CD14-positive monocyte (primary cell): ENCODE measurements at regions not wholly inside any gene's neighbourhood (a gene's known extent, or its start where the extent isn't known, plus 50 kb on each side); places are given as distances from the start of the nearest gene placed in this dataset.

Experiments used
- DNase-seq, 3 donors: peaks; one replicate each; pipeline ENCODE4 v3.0.0-alpha.2; 2011 to 2022
- H2AFZ ChIP-seq: 2 replicates; pipeline ENCODE4 v1.6.0; 2012; ENCODE audit warnings: mild to moderate bottlenecking, low read depth, low read length, inconsistent platforms; ENCODE audit not compliant: insufficient read depth, poor library complexity, severe bottlenecking
- H3K27ac ChIP-seq, 2 donors: 1 replicate in 1 of 2; 2 replicates in 1 of 2; pipeline ENCODE4 v1.5.1; 2012 to 2013; ENCODE audit warnings: low read length in 2 of 2, control low read depth in 1 of 2, inconsistent platforms in 1 of 2, low read depth in 1 of 2, mild to moderate bottlenecking in 1 of 2
- H3K27me3 ChIP-seq, 2 donors: one replicate each; pipeline versions ENCODE4 v1.6.0 to v1.6.1; 2011 to 2013; ENCODE audit warnings: low read length in 2 of 2; ENCODE audit not compliant: control insufficient read depth in 2 of 2, insufficient read depth in 2 of 2
- H3K36me3 ChIP-seq, 2 donors: replicated peaks in 1 of 2; 1 replicate in 1 of 2; 2 replicates in 1 of 2; pipeline versions ENCODE4 v1.5.1 to v1.6.1; 2012 to 2013; ENCODE audit warnings: low read length in 2 of 2, control low read depth in 1 of 2, inconsistent platforms in 1 of 2, mild to moderate bottlenecking in 1 of 2; ENCODE audit not compliant: insufficient read depth in 2 of 2, control insufficient read depth in 1 of 2
- H3K4me1 ChIP-seq, 2 donors: 1 replicate in 1 of 2; 2 replicates in 1 of 2; pipeline versions ENCODE4 v1.5.1 to v1.6.1; 2012 to 2013; ENCODE audit warnings: low read length in 2 of 2, control low read depth in 1 of 2, inconsistent platforms in 1 of 2, mild to moderate bottlenecking in 1 of 2, moderate library complexity in 1 of 2; ENCODE audit not compliant: insufficient read depth in 2 of 2, control insufficient read depth in 1 of 2
- H3K4me2 ChIP-seq: replicated peaks from 2 replicates; pipeline ENCODE3; 2012; ENCODE audit warnings: low read length, moderate library complexity, mild to moderate bottlenecking; ENCODE audit not compliant: poor library complexity, severe bottlenecking; ENCODE audit errors: extremely low read depth
- H3K4me3 ChIP-seq, 3 experiments: fragments of 200-600 bp in 1 of 3; sonication (generic) in 1 of 3; replicated peaks in 1 of 3; 1 replicate in 2 of 3; 2 replicates in 1 of 3; pipeline ENCODE4 v1.5.1; 2011 to 2013; ENCODE audit warnings: low read length in 3 of 3, mild to moderate bottlenecking in 3 of 3, control low read depth in 2 of 3, low read depth in 2 of 3, inconsistent platforms in 1 of 3, moderate library complexity in 1 of 3
- H3K79me2 ChIP-seq: 2 replicates; pipeline ENCODE4 v1.6.0; 2012; ENCODE audit warnings: mild to moderate bottlenecking, control low read depth, inconsistent platforms, low read length, moderate library complexity; ENCODE audit not compliant: insufficient read depth
- H3K9ac ChIP-seq: 2 replicates; pipeline ENCODE4 v1.6.0; 2017; ENCODE audit warnings: low read length, mild to moderate bottlenecking; ENCODE audit not compliant: insufficient read depth, poor library complexity, severe bottlenecking
- H3K9me3 ChIP-seq, 2 donors: replicated peaks in 1 of 2; 1 replicate in 1 of 2; 2 replicates in 1 of 2; pipeline versions ENCODE4 v1.5.1 to v1.6.1; 2012 to 2013; ENCODE audit warnings: low read length in 2 of 2, control low read depth in 1 of 2; ENCODE audit not compliant: control insufficient read depth in 1 of 2, insufficient read depth in 1 of 2
- H4K20me1 ChIP-seq: 2 replicates; pipeline ENCODE4 v1.6.0; 2012; ENCODE audit warnings: mild to moderate bottlenecking, low read length, control low read depth, moderate library complexity; ENCODE audit not compliant: insufficient read depth
- H3K27ac Mint-ChIP-seq, 7 donors: one replicate each; pipeline ENCODE4 v1.8.0; 2020; ENCODE audit warnings: mild to moderate bottlenecking in 7 of 7, mixed read lengths in 7 of 7, moderate library complexity in 6 of 7, inconsistent platforms in 2 of 7
- H3K27me3 Mint-ChIP-seq, 3 donors: one replicate each; pipeline ENCODE4 v1.8.0; 2021 to 2022; ENCODE audit warnings: low read depth in 3 of 3, mild to moderate bottlenecking in 3 of 3, mixed read lengths in 3 of 3, moderate library complexity in 3 of 3, inconsistent platforms in 1 of 3
- H3K36me3 Mint-ChIP-seq, 2 donors: one replicate each; pipeline ENCODE4 v1.8.0; 2020; ENCODE audit warnings: mixed read lengths in 2 of 2, inconsistent platforms in 1 of 2, mild to moderate bottlenecking in 1 of 2
- H3K4me1 Mint-ChIP-seq: one replicate; pipeline ENCODE4 v1.8.0; 2020; ENCODE audit warnings: mild to moderate bottlenecking, mixed read lengths
- H3K4me3 Mint-ChIP-seq, 2 donors: one replicate each; pipeline ENCODE4 v1.8.0; 2020; ENCODE audit warnings: mild to moderate bottlenecking in 2 of 2, mixed read lengths in 2 of 2, moderate library complexity in 1 of 2
- H3K9me3 Mint-ChIP-seq, 7 donors: one replicate each; pipeline ENCODE4 v1.8.0; 2020 to 2022; ENCODE audit warnings: mixed read lengths in 7 of 7, mild to moderate bottlenecking in 6 of 7, moderate library complexity in 6 of 7, inconsistent platforms in 2 of 7
- CTCF ChIP-seq: fragments of 200-600 bp; IDR thresholded peaks from one replicate; pipeline ENCODE4 v1.8.0; 2022; ENCODE audit warnings: antibody characterized with exemption, mild to moderate bottlenecking
- WGBS: methylation state at CpG from one replicate; pipeline ENCODE4 v1.1.5; 2013; ENCODE audit warnings: missing lambda C conversion rate; ENCODE audit not compliant: insufficient coverage; 5-methylcytosine and 5-hydroxymethylcytosine counted together
- intact Hi-C, 2 donors: fragments of 100-400 bp; cut with micrococcal nuclease; formaldehyde crosslinking; loops; one replicate each; pipeline versions ENCODE4 v1.15.0 to v1.15.1; 2023

GRCh38 chr5:93010616-93011015 is 570.4 kb downstream of the NR2F1-AS1 start:
- DNase-seq, result no peak
- no peak for TF ChIP-seq CTCF
- Histone ChIP-seq H3K27ac (no peak overlapping the region), H3K4me3 (no peak overlapping the region), H3K79me2 (no peaks in the 10 kb centered on the region), H3K27me3 (no peaks in the 10 kb centered on the region), H3K36me3 (no peaks in the 10 kb centered on the region), H3K9ac (no peak overlapping the region), H4K20me1 (no peaks in the 10 kb centered on the region), H3K4me1 (no peaks in the 10 kb centered on the region), H2AFZ (no peak overlapping the region), H3K4me2 (no peak overlapping the region), H3K9me3 (peaks cover 0 to 3% of the 10 kb centered on the region in 2 donors)
- Mint-ChIP-seq H3K27ac (no peak overlapping the region), H3K4me1 (no peaks in the 10 kb centered on the region), H3K36me3 (no peaks in the 10 kb centered on the region), H3K9me3 (peaks cover 0 to 4% (median 2%) of the 10 kb centered on the region in 7 donors), H3K4me3 (no peak overlapping the region), H3K27me3 (no peaks in the 10 kb centered on the region)
- 80% methylated on average over 1 of the region's 1 CpG for WGBS
- intact Hi-C loops, result no loop called here

GRCh38 chr5:93010037-93010436 is 571.0 kb downstream of the NR2F1-AS1 start:
- Mint-ChIP-seq H3K9me3 (peaks cover 0 to 4% (median 0%) of the 10 kb centered on the region in 7 donors), H3K4me1 (no peaks in the 10 kb centered on the region), H3K4me3 (no peak overlapping the region), H3K27ac (no peak overlapping the region), H3K36me3 (no peaks in the 10 kb centered on the region), H3K27me3 (no peaks in the 10 kb centered on the region)
- WGBS, result no CpG with 5 or more reads among the region's 2 CpGs
- Histone ChIP-seq H2AFZ (no peak overlapping the region), H3K4me3 (no peak overlapping the region), H3K9ac (no peak overlapping the region), H3K79me2 (no peaks in the 10 kb centered on the region), H3K27ac (no peak overlapping the region), H3K27me3 (no peaks in the 10 kb centered on the region), H4K20me1 (no peaks in the 10 kb centered on the region), H3K4me2 (no peak overlapping the region), H3K9me3 (peaks cover 0 to 3% of the 10 kb centered on the region in 2 donors), H3K4me1 (no peaks in the 10 kb centered on the region), H3K36me3 (no peaks in the 10 kb centered on the region)
- TF ChIP-seq CTCF, result no peak
- intact Hi-C loops, result no loop called here
- no peak for DNase-seq
